H1 (cell line): ENCODE measurements at regions not wholly inside any gene's neighbourhood (a gene's known extent, or its start where the extent isn't known, plus 50 kb on each side); places are given as distances from the start of the nearest gene placed in this dataset.

ENCODE experiments used
- CTCF ChIP-seq, 3 experiments: IDR thresholded peaks; 1 replicate in 2 of 3; 2 replicates in 1 of 3; pipeline versions ENCODE4 v1.5.1 to v1.6.1; 2011; ENCODE audit warnings: low read length in 3 of 3, mild to moderate bottlenecking in 3 of 3, inconsistent platforms in 2 of 3, low read depth in 1 of 3, moderate library complexity in 1 of 3; ENCODE audit not compliant: insufficient read depth in 1 of 3; ENCODE audit errors: control extremely low read depth in 1 of 3
- EZH2 ChIP-seq: fragments of 200-600 bp; sonication (generic); IDR thresholded peaks from 2 replicates; pipeline ENCODE4 v1.7.1; 2012; ENCODE audit warnings: low read depth, mild to moderate bottlenecking, moderate library complexity, low read length, inconsistent platforms; ENCODE audit not compliant: severe bottlenecking
- POLR2A ChIP-seq, 2 experiments: IDR thresholded peaks; 1 replicate in 1 of 2; 2 replicates in 1 of 2; pipeline ENCODE4 v1.6.1; 2011; ENCODE audit warnings: low read depth in 2 of 2, low read length in 2 of 2, mild to moderate bottlenecking in 2 of 2; ENCODE audit errors: control extremely low read depth in 1 of 2
- SRF ChIP-seq: IDR thresholded peaks from 2 replicates; pipeline ENCODE4 v1.6.1; 2011; ENCODE audit warnings: mild to moderate bottlenecking, low read depth, low read length, moderate library complexity

- no peak for TF ChIP-seq EZH2
- TF ChIP-seq CTCF (IDR thresholded peaks at IDR 0.05; ENCODE audit: control extremely low read depth in 1 of 3, insufficient read depth in 1 of 3, low read depth in 1 of 3, low read length in 3 of 3): peak; percentile 15 to 66 (median 66)
- no peak for TF ChIP-seq POLR2A (IDR thresholded peaks at IDR 0.05; ENCODE audit: control extremely low read depth in 1 of 2, low read depth in 2 of 2, low read length in 2 of 2)
- TF ChIP-seq SRF: no peak
These were observed 478.4 kb downstream of the TOX3 start for GRCh38 chr16:52068447-52069074.
